ENCODE measurements at regions not wholly inside any gene's neighbourhood (a gene's known extent, or its start where the extent isn't known, plus 50 kb on each side); places are given as distances from the start of the nearest gene placed in this dataset.

- Mint-ChIP-seq H3K27ac (no peak overlapping the region), H3K27me3 (ENCODE audit: insufficient read depth, low read depth, poor library complexity) (no peaks in the 10 kb centered on the region), H3K4me3 (no peak overlapping the region), H3K36me3 (ENCODE audit: low read depth) (no peaks in the 10 kb centered on the region), H3K4me1 (no peaks in the 10 kb centered on the region; the same call in 2 of the 3 replicates), H3K9me3 (no peaks in the 10 kb centered on the region; the same call in 2 of the 3 replicates)
- no peak overlapping the region for H2AFZ ChIP-seq
- DNase-seq (ENCODE audit: low spot score) = no peak
- H3K4me3 ChIP-seq = no peak overlapping the region
- no peak for TF ChIP-seq STAT1 (IDR thresholded peaks at IDR 0.05; ENCODE audit: unreplicated experiment)
- no peak for TF ChIP-seq JUNB (IDR thresholded peaks at IDR 0.05; ENCODE audit: unreplicated experiment)
- TF ChIP-seq ZNF114 (CRISPR knock-in tag; IDR thresholded peaks at IDR 0.05) = no peak
- TF ChIP-seq ZNF331 (CRISPR knock-in tag; IDR thresholded peaks at IDR 0.05; ENCODE audit: low read depth) = no peak
- no peak for TF ChIP-seq ETS1 (IDR thresholded peaks at IDR 0.05)
- no peak for TF ChIP-seq EZH2phosphoT487 (IDR thresholded peaks at IDR 0.05; ENCODE audit: unreplicated experiment)
- TF ChIP-seq EZH2 (IDR thresholded peaks at IDR 0.05; ENCODE audit: low read depth, unreplicated experiment) = no peak
- no peak for TF ChIP-seq REST (IDR thresholded peaks at IDR 0.05; ENCODE audit: unreplicated experiment)
- TF ChIP-seq CREB1 (CRISPR knock-in tag; IDR thresholded peaks at IDR 0.05; ENCODE audit: low read depth) = no peak
- no peak for TF ChIP-seq NANOG (IDR thresholded peaks at IDR 0.05; ENCODE audit: borderline replicate concordance)
- H4K20me1 ChIP-seq (replicated peaks; ENCODE audit: insufficient read depth) = no peaks in the 10 kb centered on the region
- no peak for ATAC-seq
- no peak overlapping the region for H3K4me2 ChIP-seq
- H3K36me3 ChIP-seq (ENCODE audit: insufficient read depth) = no peaks in the 10 kb centered on the region
- no peaks in the 10 kb centered on the region for H3F3A ChIP-seq (replicated peaks; ENCODE audit: low read depth)
- no peak overlapping the region for H3K27ac ChIP-seq (ENCODE audit: low read depth)
- no peaks in the 10 kb centered on the region for H3K9me2 ChIP-seq (ENCODE audit: insufficient read depth)
- H3K79me2 ChIP-seq (replicated peaks; ENCODE audit: insufficient read depth) = no peaks in the 10 kb centered on the region
- H3K27me3 ChIP-seq (ENCODE audit: insufficient read depth) = no peaks in the 10 kb centered on the region
- H3K4me1 ChIP-seq (ENCODE audit: insufficient read depth) = no peaks in the 10 kb centered on the region
These were observed 560.6 kb downstream of the TOX3 start for GRCh38 chr16:51986301-51986700.

GRCh38 chr16:51985126-51985525 is 561.8 kb downstream of the TOX3 start:
- no peak overlapping the region for H3K27ac Mint-ChIP-seq
- Histone ChIP-seq H3K79me2 (replicated peaks; ENCODE audit: insufficient read depth) (no peaks in the 10 kb centered on the region), H3F3A (replicated peaks; ENCODE audit: low read depth) (no peaks in the 10 kb centered on the region), H3K4me1 (ENCODE audit: insufficient read depth) (no peaks in the 10 kb centered on the region), H3K27me3 (ENCODE audit: insufficient read depth) (no peaks in the 10 kb centered on the region), H4K20me1 (replicated peaks; ENCODE audit: insufficient read depth) (no peaks in the 10 kb centered on the region), H2AFZ (no peak overlapping the region), H3K27ac (ENCODE audit: low read depth) (no peak overlapping the region), H3K4me2 (no peak overlapping the region), H3K9me2 (ENCODE audit: insufficient read depth) (no peaks in the 10 kb centered on the region), H3K4me3 (no peak overlapping the region), H3K36me3 (ENCODE audit: insufficient read depth) (no peaks in the 10 kb centered on the region)
- no peaks in the 10 kb centered on the region for H3K27me3 Mint-ChIP-seq (ENCODE audit: insufficient read depth, low read depth, poor library complexity)
- no peak for ATAC-seq
- H3K9me3 Mint-ChIP-seq = no peaks in the 10 kb centered on the region; the same call in 2 of the 3 replicates
- H3K4me1 Mint-ChIP-seq = no peaks in the 10 kb centered on the region; the same call in 2 of the 3 replicates
- H3K4me3 Mint-ChIP-seq = no peak overlapping the region
- no peaks in the 10 kb centered on the region for H3K36me3 Mint-ChIP-seq (ENCODE audit: low read depth)
- DNase-seq (ENCODE audit: low spot score) = no peak
- TF ChIP-seq CREB1 (CRISPR knock-in tag; IDR thresholded peaks at IDR 0.05; ENCODE audit: low read depth) (no peak), POLR2AphosphoS5 (IDR thresholded peaks at IDR 0.05; ENCODE audit: low read depth) (no peak), ZNF462 (CRISPR knock-in tag; IDR thresholded peaks at IDR 0.05) (no peak)
